ENCODE measurements at regions not wholly inside any gene's neighbourhood (a gene's known extent, or its start where the extent isn't known, plus 50 kb on each side); places are given as distances from the start of the nearest gene placed in this dataset.

DNA sequence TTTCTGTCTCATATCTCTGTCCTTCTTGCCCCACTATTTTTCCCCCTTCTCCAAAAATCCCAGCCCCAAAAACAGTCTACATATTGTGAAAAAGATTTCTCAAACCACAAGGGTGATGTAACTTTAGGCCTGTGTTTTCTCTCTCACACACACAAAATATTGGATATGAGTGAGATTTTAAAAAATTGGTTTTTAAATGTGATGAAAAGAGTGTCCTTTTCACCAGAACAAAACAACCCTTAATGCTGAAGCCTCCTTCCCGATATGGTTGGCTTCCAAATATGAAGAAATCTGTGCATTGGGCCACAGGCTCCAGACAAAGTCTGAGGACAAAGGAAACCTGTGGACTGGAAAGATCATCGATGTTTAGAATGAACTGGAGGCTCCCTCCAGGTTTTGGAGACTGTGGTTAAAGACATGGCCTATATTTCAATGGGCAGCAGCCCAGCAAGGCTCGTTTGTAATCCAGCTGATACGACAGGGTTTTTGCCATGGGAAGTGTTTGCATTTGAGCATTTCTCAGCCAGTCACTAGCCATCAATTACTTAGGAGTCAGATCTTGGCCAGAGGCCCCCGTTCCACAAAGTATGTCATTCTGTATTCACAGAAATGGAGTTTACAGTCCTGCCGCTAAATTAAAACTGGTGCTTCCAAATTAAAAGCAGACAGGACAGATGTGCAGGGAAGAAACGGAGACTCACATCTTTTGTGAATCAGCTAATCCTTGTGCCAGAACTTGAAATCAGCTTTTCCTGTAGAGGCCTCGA, 546.3 kb downstream of the EBF1 start:
- no peak for DNase-seq
- intact Hi-C loops (cut with DNase I), result no loop called here
- no peak for TF ChIP-seq CTCF (IDR thresholded peaks at IDR 0.05)
- TF ChIP-seq POLR2A (IDR thresholded peaks at IDR 0.05), result no peak
- no peaks in the 10 kb centered on the region for H3K27me3 ChIP-seq
- 70 to 73% methylated on average over 8 of the region's 8 CpGs for WGBS, 2 donors
- no peaks in the 10 kb centered on the region for H3K36me3 ChIP-seq
- no peaks in the 10 kb centered on the region for H3K4me1 ChIP-seq
- H3K27ac ChIP-seq, result no peak overlapping the region
- no peak overlapping the region for H3K4me3 ChIP-seq (replicated peaks in 1 of 3)
- no peaks in the 10 kb centered on the region for H3K9me3 ChIP-seq

- intact Hi-C loops (cut with DNase I), result no loop called here
- H3K9me3 ChIP-seq, result no peaks in the 10 kb centered on the region
- no peak overlapping the region for H3K27ac ChIP-seq
- 66 to 71% methylated on average over 4 of the region's 4 CpGs for WGBS, 2 donors
- no peaks in the 10 kb centered on the region for H3K4me1 ChIP-seq
- TF ChIP-seq CTCF (IDR thresholded peaks at IDR 0.05), result no peak
- no peak for TF ChIP-seq POLR2A (IDR thresholded peaks at IDR 0.05)
- no peak for DNase-seq
- no peak overlapping the region for H3K4me3 ChIP-seq (replicated peaks in 1 of 3)
- H3K27me3 ChIP-seq, result no peaks in the 10 kb centered on the region
- no peaks in the 10 kb centered on the region for H3K36me3 ChIP-seq
Measured at GRCh38 chr5:158552241-158552640, 547.5 kb downstream of the EBF1 start.

DNA sequence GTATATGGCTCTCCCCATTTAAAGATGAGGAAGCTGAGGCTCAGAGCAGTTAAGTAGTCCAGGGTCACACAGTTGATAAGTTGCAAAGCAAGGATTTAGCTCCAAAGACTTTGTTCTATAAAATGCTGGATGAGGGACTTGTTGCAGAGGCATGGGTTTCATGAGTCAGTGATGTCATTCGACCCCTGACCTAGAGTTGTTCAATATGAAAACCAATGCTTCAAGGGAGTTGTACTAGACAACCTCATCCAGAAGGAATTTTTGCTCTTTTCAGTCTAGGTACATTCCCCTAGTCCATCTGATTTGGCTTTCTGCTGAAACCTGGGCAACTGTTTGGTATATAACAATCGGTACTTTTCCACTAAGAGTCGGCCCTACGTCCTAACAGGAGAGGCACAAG, 550.4 kb downstream of the EBF1 start:
- intact Hi-C loops (cut with DNase I), result no loop called here
- Histone ChIP-seq H3K4me1 (no peaks in the 10 kb centered on the region), H3K4me3 (replicated peaks in 1 of 3) (no peak overlapping the region), H3K36me3 (no peaks in the 10 kb centered on the region), H3K27ac (no peak overlapping the region), H3K9me3 (no peaks in the 10 kb centered on the region), H3K27me3 (no peaks in the 10 kb centered on the region)
- no peak for TF ChIP-seq POLR2A (IDR thresholded peaks at IDR 0.05)
- no peak for TF ChIP-seq CTCF (IDR thresholded peaks at IDR 0.05)
- no peak for DNase-seq
- WGBS, 2 donors, result 78 to 88% methylated on average over 4 of the region's 4 CpGs

GRCh38 chr5:158546748-158547147, 553.0 kb downstream of the EBF1 start:
- Histone ChIP-seq H3K4me1 (no peaks in the 10 kb centered on the region), H3K4me3 (replicated peaks in 1 of 3) (no peak overlapping the region), H3K36me3 (no peaks in the 10 kb centered on the region), H3K9me3 (no peaks in the 10 kb centered on the region), H3K27ac (no peak overlapping the region), H3K27me3 (no peaks in the 10 kb centered on the region)
- TF ChIP-seq POLR2A (IDR thresholded peaks at IDR 0.05), result no peak
- DNase-seq, result no peak
- intact Hi-C loops (cut with DNase I), result no loop called here
- WGBS, 2 donors, result 90 to 94% methylated on average over 9 of the region's 9 CpGs

DNA sequence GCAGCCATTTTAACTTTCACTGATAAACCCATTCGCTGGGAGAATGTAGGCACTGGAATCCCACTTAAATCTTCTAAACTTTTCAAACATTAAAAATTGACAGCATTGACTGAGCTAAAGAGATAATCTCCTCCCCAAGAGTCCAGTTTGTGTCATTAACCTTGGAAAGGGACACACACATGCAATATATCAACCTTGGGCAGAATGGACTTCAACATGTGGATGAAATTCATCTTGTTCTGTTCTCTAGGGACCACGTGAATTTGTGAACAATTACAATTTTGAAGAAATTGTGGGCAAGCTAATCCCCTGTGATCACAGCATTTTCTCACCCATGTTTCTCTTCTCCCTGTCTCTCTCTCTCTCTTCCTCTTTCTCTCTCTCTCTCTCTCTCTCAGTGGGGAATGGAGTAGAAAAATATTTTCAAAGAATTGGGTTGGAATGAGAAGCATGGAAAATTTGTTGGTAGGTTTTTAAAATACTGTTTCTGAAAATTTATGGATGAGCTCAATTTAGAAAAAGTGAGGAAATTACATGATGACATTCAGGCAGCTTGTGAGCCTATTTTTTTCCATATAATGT, 553.7 kb downstream of the EBF1 start:
- Histone ChIP-seq H3K27me3 (no peaks in the 10 kb centered on the region), H3K27ac (no peak overlapping the region), H3K4me1 (no peaks in the 10 kb centered on the region), H3K36me3 (no peaks in the 10 kb centered on the region), H3K4me3 (replicated peaks in 1 of 3) (no peak overlapping the region), H3K9me3 (no peaks in the 10 kb centered on the region)
- TF ChIP-seq CTCF (IDR thresholded peaks at IDR 0.05) (no peak), POLR2A (IDR thresholded peaks at IDR 0.05) (no peak)
- no peak for DNase-seq
- WGBS, 2 donors, result 81 to 84% methylated on average over 2 of the region's 2 CpGs
- intact Hi-C loops (cut with DNase I), result no loop called here

Data from thyroid gland (tissue), 4 donors.